Ramos (cell line): ENCODE measurements at regions not wholly inside any gene's neighbourhood (a gene's known extent, or its start where the extent isn't known, plus 50 kb on each side); places are given as distances from the start of the nearest gene placed in this dataset.

Source experiments
- in situ Hi-C: fragments of 300-500 bp; cut with MboI; formaldehyde crosslinking; loops from one replicate; pipeline ENCODE4 v1.14.3; 2022; ENCODE audit warnings: low sequenced_read_pairs; ENCODE audit not compliant: unreplicated experiment

GRCh38 chr16:51881731-51882130 is 665.2 kb downstream of the TOX3 start:
- in situ Hi-C loops = no loop called here

DNA sequence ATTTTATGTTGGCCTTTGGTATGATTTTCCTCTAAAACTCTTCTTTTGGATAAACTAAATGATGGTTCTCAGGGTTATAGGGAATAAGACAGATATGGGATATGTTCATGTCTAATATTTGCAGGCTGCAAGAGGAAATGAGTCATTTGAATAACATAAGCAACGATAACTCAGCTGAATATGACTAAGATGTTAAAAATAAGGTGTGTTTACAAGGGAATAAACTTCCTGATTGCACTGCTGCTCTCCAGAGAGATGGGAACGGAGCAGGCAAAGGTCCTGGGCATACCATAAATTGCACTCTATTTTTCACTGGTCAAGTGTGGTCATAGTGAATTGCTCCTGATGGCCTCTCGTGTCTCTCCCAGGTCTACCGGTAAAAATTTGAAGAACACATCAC is 666.2 kb downstream of the TOX3 start:
- in situ Hi-C loops = no loop called here

GRCh38 chr16:51877686-51878085 is 669.3 kb downstream of the TOX3 start:
- in situ Hi-C loops = no loop called here

DNA sequence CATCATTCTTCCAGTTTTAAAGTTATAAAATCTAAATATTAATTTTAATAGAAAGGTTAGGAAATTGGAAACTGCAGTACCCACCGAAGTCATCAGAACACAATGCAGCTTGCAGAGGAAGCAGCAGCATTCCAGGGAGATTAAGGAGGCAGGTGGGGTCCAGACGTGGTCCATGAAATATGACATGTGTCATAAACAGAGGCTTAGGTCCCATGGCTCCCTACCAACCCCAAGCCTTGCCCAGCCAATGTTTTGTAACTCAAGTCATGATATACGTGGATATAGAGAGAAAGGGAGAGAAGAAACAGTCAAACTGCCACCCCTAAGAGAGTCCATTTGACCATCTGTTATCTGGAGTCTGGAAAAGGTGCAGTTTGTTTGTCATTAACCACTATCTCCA is 670.0 kb downstream of the TOX3 start:
- in situ Hi-C loops = no loop called here

- in situ Hi-C loops = no loop called here
These were observed 670.4 kb downstream of the TOX3 start for GRCh38 chr16:51876601-51876875.

DNA sequence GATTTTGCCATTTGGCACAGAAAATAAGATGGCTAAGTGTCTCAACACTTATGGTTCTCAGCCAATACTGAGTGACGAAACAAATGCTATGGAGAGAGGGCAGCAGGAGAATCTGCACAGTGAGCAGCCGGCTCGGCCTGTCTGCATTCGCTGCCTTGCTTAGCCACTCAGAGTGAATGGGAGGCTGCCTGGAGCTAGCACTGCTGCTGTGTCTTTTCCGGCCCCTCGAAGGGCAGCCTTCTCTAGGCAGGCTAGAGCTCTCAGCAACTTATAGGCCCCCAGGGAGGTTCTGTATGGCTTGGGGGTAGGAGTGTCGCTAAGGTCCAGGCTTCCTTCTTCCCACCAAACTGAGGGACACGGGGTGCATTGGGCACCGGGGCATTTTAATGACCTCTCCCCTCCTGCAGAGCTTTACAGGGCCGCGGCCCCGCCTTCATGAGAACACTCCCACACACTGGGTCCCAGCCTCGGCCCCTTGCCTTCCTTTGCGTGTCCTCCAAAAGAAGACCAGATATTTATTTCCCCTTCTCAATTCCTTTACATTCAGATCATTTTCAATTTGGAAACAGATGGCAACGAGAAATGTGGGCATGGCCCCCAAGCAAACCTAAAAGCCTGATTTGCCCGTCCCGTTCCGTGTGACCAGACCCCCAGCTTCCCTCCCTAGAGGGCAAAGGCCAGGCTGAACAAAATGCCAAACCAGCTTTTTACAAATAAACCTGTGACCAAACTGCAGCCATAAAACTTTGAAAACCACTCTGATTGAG is 670.9 kb downstream of the TOX3 start:
- in situ Hi-C loops = no loop called here

- in situ Hi-C loops = no loop called here
These were observed 674.4 kb downstream of the TOX3 start for GRCh38 chr16:51872524-51872923.

DNA sequence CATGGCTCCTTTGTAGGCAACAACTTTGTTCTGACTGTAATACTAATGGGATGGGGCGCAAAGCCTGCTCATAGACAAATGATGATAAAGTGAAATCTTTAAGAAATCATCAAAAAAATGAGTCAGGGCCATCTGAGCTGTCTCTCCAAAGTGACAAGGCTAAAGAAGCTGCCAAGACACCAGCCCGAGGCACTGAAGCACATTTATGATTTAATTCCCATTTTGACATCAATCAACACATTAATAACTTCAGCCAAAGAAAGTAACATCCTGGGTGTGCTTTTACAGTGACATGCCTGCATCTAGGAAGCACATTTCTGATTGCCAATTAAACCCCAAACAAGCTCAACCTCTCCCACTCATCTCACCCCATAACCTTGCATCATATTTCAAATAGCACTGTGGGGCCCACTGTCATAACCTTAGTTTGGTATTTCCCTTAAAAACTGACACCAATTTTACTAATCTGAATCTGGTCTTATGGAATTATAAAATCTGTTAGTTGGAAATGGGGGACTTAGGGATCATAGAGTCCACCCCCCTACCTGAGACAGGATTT is 676.6 kb downstream of the TOX3 start:
- in situ Hi-C loops = no loop called here

DNA sequence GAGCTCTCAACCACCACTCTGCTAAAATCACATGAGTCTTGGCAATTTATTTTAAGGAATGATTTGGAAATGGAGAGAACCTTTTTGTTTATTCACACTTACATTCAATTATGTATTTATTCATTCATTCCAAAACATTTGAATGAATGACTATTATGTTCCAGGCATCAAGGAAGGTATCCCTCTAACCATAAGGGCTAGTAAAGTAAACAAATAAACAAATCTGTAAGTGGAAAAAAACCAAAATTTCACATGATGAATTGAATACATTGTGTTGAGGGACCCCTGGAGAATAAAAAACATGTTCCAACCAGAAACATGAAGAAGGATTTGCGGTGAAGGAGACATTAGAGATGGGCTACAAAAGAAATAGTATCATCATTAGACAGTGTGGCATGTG is 677.8 kb downstream of the TOX3 start:
- in situ Hi-C loops = no loop called here

GRCh38 chr16:51868631-51869030 is 678.3 kb downstream of the TOX3 start:
- in situ Hi-C loops = no loop called here

DNA sequence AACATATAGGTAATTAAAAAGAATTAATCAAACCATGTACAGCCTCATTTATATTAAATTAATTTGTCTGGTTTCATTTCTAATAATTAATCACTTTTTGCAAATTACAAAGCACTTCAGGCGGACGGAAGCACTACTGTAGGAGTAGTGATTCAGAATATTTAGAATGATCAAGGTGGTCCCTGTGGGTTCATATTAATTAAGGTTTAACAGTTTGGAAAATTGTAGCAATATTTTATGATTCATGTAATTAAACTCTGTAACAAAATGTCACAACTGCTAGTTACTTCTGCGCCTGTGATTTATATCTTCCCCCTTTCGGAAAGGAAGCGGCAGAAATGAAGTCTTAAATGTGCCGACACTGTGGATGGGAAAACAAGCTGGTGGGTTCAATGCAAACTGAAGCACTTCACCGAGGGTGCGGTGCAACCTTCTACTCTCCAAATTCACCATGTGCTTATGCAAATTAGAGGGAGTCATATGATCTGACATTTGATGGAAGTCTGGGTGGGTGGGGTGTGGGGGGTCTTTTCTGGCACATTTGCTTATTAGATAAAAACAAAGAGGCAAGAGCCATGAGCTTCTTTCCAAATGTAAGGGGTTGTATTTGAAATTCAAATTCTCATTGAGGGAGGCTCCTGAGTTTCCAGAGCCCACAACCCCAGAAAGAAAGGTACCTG is 679.4 kb downstream of the TOX3 start:
- in situ Hi-C loops = no loop called here

- in situ Hi-C loops = no loop called here
These were observed 682.4 kb downstream of the TOX3 start for GRCh38 chr16:51864575-51864974.

GRCh38 chr16:51854401-51854951 is 692.5 kb downstream of the TOX3 start:
- in situ Hi-C loops = no loop called here

DNA sequence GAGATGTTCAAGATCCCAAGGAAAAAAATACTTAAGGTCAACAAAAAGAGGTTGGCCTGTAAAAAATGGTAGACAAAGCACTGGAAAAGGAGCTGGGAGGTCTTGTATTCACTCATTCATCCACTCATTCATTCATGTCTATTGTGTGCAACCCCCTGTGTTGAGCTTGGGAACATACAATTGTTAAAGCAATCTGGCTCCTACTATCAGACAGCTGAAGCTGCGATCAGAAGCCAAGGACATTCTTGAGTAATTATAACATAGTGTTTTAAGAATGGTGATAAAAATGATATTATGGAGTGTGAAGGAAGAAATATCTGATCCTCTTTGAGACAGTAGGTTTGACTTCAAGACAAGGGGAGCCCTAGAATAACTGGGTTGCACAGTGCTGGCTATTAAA is 693.4 kb downstream of the TOX3 start:
- in situ Hi-C loops = no loop called here

DNA sequence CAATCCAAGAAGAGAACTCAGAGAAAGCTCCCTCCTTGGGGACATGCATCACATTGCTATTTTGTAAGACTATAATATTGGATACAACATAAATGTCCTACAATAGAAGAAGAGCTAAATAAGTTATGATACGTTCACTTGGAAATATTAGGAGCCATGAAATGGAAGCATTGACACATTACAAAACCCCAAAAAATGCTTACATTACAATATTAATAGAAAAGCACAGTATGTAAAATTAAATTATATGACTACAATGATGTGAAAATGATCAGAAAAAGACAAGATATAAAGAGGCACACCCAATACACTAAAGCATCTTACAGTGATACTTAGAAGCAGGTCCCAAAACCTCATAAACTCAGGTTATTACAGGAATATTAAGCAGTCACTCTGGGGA is 694.1 kb downstream of the TOX3 start:
- in situ Hi-C loops = no loop called here

DNA sequence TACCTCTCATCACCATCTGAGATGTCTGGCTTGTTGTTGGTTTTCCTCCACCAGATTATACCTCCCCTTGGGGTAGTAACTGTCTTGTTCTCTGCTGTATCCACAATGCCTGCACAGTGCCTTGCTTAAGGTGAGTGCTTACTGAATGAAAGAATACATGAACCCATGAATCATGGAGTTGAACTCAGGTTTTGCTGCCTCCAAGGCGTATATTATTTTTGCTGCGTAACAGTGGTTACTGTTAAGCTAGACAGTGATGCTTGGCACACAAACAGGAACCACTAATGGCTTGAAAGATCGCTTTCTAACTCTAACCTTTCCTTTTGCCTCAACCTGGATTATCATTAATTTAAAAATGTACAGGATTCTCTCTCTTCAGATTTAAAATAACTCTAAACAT is 695.8 kb downstream of the TOX3 start:
- in situ Hi-C loops = no loop called here

DNA sequence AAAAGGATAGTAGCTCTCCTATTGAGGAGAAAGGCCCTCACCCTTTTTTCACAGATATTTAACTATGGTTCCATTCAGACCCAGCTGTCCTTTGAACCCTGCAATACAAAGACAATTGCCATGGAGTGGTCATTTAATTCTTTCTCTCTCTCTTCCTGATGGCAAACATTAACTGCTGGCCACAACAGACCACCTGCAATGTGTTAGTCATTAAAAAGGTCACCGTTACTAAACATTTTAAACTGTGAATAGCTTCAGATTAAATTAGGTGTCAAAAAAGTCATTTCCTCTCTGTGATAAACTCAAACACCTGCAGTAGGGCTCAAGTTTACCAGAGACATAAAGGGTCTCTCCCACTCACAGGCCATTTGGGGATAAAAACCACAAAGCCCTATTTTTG is 697.2 kb downstream of the TOX3 start:
- in situ Hi-C loops = no loop called here

DNA sequence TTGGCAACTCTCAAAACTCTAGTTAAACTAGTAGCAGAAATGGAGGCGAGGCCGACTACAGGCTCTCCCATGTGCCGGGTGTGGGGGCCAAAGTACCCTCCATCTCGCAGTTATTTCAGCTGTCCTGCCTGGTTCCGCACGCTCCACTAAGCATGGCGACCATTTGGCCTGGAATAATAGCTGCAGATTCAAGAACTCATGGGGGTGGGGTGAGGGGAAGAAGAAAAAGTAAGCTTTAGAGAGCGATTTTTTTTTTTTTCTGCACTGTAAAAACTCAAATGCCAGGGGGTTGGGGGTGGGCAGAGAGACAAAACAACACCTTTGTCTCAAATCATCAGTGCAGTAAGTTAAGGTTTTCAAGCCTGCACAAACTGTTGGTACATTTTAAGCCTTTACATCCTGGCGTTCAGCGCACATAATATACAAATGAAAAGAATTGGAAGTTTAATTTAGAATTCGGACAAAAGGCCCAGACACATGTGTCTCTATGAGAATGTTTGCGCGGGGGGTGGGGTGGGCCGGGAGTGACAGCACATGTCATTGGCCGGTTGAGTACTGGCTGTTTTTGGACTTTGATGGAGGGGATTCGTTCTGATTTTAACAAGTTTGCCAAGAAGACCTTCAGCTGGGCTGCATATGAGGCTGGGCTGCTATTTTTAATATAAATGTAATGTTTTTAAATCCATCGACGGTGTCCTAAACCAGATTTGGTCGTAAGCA is 694.7 kb upstream of the SALL1 start:
- in situ Hi-C loops = no loop called here

GRCh38 chr16:51839727-51840462 is 688.8 kb upstream of the SALL1 start:
- in situ Hi-C loops = no loop called here

DNA sequence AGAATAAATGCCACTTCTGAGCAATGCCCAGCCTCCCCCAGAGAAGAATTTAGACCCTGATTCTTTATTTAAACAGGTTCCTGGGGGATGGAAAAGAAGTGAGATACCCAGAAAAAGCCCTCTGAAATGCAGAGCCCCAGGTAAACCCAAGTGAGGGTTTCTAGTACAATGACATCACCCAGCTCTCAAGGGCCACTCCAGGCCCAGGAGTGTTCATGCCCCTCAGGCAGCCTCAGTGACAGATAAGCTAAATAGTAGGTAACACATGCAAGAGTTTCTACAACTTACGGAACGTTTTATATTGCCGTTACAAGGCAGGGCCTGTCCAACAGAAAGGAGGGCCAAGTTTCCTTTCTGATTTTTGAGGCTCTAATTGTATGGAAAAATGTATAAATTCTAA is 683.7 kb upstream of the SALL1 start:
- in situ Hi-C loops = no loop called here
